ENCODE measurements at regions not wholly inside any gene's neighbourhood (a gene's known extent, or its start where the extent isn't known, plus 50 kb on each side); places are given as distances from the start of the nearest gene placed in this dataset.
"Not testable (repeated sequence)": the region's sequence is repeated elsewhere in the genome, so short reads cannot be mapped to it uniquely, and the experiment has no call there.

DNA sequence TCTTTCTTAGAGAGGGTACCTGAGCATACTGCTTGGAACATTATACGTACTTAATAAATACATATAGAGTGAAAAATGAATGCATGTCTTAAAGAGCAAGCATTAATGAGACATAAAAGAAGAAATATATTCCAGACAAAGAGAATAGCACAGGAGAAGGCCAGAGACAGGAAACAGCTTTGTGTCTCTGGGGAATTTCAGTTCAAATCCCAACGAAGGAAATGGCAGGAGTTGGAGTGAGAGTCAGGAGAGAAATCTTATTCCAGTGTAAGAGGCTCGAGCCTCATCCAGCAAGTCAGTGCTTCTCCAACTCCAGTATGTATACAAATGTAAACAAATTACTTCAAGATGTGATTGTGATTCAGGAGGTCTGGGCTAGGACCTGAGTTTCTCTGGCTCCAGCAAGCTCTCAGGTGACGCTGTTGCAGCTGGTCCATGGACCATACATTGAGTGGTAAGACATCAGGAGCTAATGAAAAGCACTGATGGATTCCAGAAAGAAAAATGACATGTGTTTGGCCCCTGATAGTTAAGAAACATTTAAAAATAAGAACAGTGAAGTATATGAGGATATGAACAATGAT lies 108.2 kb downstream of the RAP2A start:
- Histone ChIP-seq H3K4me3 (ENCODE audit: low read length) (no peak overlapping the region), H3K27ac (ENCODE audit: low read length) (no peak overlapping the region), H3K4me1 (ENCODE audit: control insufficient read depth, insufficient read depth, low read length) (no peaks in the 10 kb centered on the region), H3K36me3 (ENCODE audit: control insufficient read depth, insufficient read depth, low read length) (no peaks in the 10 kb centered on the region), H3K27me3 (ENCODE audit: control insufficient read depth, insufficient read depth, low read length) (no peaks in the 10 kb centered on the region), H3K9me3 (ENCODE audit: control insufficient read depth, insufficient read depth, low read length) (no peaks in the 10 kb centered on the region)
- H3K4me3 Mint-ChIP-seq = no peak overlapping the region
- intact Hi-C loops (cut with micrococcal nuclease) = no loop called here
- DNase-seq (no peak), ATAC-seq (no peak)
- TF ChIP-seq, protein P1, sequence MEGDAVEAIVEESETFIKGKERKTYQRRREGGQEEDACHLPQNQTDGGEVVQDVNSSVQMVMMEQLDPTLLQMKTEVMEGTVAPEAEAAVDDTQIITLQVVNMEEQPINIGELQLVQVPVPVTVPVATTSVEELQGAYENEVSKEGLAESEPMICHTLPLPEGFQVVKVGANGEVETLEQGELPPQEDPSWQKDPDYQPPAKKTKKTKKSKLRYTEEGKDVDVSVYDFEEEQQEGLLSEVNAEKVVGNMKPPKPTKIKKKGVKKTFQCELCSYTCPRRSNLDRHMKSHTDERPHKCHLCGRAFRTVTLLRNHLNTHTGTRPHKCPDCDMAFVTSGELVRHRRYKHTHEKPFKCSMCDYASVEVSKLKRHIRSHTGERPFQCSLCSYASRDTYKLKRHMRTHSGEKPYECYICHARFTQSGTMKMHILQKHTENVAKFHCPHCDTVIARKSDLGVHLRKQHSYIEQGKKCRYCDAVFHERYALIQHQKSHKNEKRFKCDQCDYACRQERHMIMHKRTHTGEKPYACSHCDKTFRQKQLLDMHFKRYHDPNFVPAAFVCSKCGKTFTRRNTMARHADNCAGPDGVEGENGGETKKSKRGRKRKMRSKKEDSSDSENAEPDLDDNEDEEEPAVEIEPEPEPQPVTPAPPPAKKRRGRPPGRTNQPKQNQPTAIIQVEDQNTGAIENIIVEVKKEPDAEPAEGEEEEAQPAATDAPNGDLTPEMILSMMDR (IDR thresholded peaks at IDR 0.05) = no peak
- no peaks in the 10 kb centered on the region for H3K9me3 Mint-ChIP-seq
- peaks cover 0 to 4% of the 10 kb centered on the region in 2 donors for H3K4me1 Mint-ChIP-seq
- peaks cover 0 to 3% of the 10 kb centered on the region in 2 donors for H3K27me3 Mint-ChIP-seq (ENCODE audit: low read depth in 2 of 2)
- H3K36me3 Mint-ChIP-seq = no peaks in the 10 kb centered on the region
- 93% methylated on average over 1 of the region's 4 CpGs for WGBS (ENCODE audit: insufficient coverage)
- no peak overlapping the region for H3K27ac Mint-ChIP-seq

DNA sequence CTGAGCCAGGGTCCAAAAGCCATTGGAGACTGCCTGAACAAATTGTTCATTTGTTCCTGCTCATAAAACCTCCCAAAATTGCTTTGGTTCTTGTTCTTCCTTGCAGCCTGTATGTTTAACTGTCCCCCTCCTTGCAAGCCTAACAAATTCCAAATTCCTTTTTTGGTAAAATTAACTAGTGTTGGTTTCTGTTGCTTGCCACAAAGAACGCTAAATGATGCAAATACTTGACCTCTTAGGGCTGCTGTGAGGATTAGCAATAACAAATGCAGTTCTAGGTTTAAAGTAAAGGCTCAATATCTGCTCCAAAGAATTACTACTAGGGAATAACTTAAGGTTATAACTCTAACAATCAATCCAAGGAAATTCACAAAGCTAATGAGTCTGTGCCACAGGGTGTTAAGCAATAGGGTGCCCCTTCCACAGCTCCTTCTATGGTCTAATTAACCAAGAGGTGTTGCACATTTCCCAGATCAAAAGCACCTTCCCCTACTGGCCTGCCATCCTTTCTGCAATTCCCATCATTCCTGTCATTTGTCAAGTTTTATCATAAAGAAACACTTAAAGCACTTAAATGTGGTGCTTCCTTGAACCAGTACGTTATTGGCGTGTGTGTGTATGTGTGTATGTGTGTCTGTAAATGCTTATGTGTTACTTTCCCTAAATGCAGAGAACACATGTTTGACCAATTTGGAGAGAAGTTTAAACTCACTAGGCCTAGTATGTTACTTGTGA lies 110.2 kb downstream of the RAP2A start:
- H3K4me1 Mint-ChIP-seq = peaks cover 0 to 4% of the 10 kb centered on the region in 2 donors
- no peaks in the 10 kb centered on the region for H3K36me3 Mint-ChIP-seq
- no peaks in the 10 kb centered on the region for H3K9me3 ChIP-seq (ENCODE audit: control insufficient read depth, insufficient read depth, low read length)
- no peak overlapping the region for H3K4me3 ChIP-seq (ENCODE audit: low read length)
- H3K9me3 Mint-ChIP-seq = no peaks in the 10 kb centered on the region
- H3K4me1 ChIP-seq (ENCODE audit: control insufficient read depth, insufficient read depth, low read length) = no peaks in the 10 kb centered on the region
- H3K27ac Mint-ChIP-seq = no peak overlapping the region
- H3K4me3 Mint-ChIP-seq = no peak overlapping the region
- H3K36me3 ChIP-seq (ENCODE audit: control insufficient read depth, insufficient read depth, low read length) = no peaks in the 10 kb centered on the region
- TF ChIP-seq, protein P1 (IDR thresholded peaks at IDR 0.05) = no peak
- ATAC-seq = no peak
- WGBS (ENCODE audit: insufficient coverage) = 94% methylated on average over 3 of the region's 3 CpGs
- intact Hi-C loops (cut with micrococcal nuclease) = no loop called here
- no peaks in the 10 kb centered on the region for H3K27me3 ChIP-seq (ENCODE audit: control insufficient read depth, insufficient read depth, low read length)
- H3K27me3 Mint-ChIP-seq (ENCODE audit: low read depth in 2 of 2) = peaks cover 0 to 3% of the 10 kb centered on the region in 2 donors
- DNase-seq = no peak
- no peak overlapping the region for H3K27ac ChIP-seq (ENCODE audit: low read length)

GRCh38 chr13:97544971-97545499 lies 111.1 kb downstream of the RAP2A start:
- H3K27ac Mint-ChIP-seq; intact Hi-C loops (cut with micrococcal nuclease); H3K27ac ChIP-seq (ENCODE audit: low read length); H3K4me1 Mint-ChIP-seq; H3K4me3 ChIP-seq (ENCODE audit: low read length); DNase-seq; H3K4me1 ChIP-seq (ENCODE audit: control insufficient read depth, insufficient read depth, low read length); H3K4me3 Mint-ChIP-seq; H3K9me3 Mint-ChIP-seq; H3K27me3 ChIP-seq (ENCODE audit: control insufficient read depth, insufficient read depth, low read length); H3K27me3 Mint-ChIP-seq (ENCODE audit: low read depth in 2 of 2); ATAC-seq; H3K36me3 ChIP-seq (ENCODE audit: control insufficient read depth, insufficient read depth, low read length); H3K36me3 Mint-ChIP-seq; H3K9me3 ChIP-seq (ENCODE audit: control insufficient read depth, insufficient read depth, low read length): not testable (repeated sequence)
- WGBS (ENCODE audit: insufficient coverage) = 92% methylated on average over 25 of the region's 25 CpGs

- H3K27me3 Mint-ChIP-seq (ENCODE audit: low read depth in 2 of 2) = peaks cover 0 to 18% of the 10 kb centered on the region in 2 donors
- ATAC-seq = no peak
- H3K4me1 Mint-ChIP-seq = peaks cover 0 to 4% of the 10 kb centered on the region in 2 donors
Observed at GRCh38 chr13:97548138-97548537, 114.2 kb downstream of the RAP2A start.

More at GRCh38 chr13:97548138-97548537, 114.2 kb downstream of the RAP2A start:
- intact Hi-C loops (cut with micrococcal nuclease) = no loop called here
- Histone ChIP-seq H3K36me3 (ENCODE audit: control insufficient read depth, insufficient read depth, low read length) (no peaks in the 10 kb centered on the region), H3K4me3 (ENCODE audit: low read length) (no peak overlapping the region), H3K4me1 (ENCODE audit: control insufficient read depth, insufficient read depth, low read length) (no peaks in the 10 kb centered on the region), H3K27me3 (ENCODE audit: control insufficient read depth, insufficient read depth, low read length) (no peaks in the 10 kb centered on the region), H3K27ac (ENCODE audit: low read length) (no peak overlapping the region), H3K9me3 (ENCODE audit: control insufficient read depth, insufficient read depth, low read length) (no peaks in the 10 kb centered on the region)
- Mint-ChIP-seq H3K4me3 (no peak overlapping the region), H3K9me3 (no peaks in the 10 kb centered on the region), H3K36me3 (no peaks in the 10 kb centered on the region), H3K27ac (no peak overlapping the region)
- 84% methylated on average over 2 of the region's 3 CpGs for WGBS (ENCODE audit: insufficient coverage)
- DNase-seq = no peak
- TF ChIP-seq, protein P1 (IDR thresholded peaks at IDR 0.05) = no peak

All from natural killer cell (primary cell).